ENCODE measurements at regions not wholly inside any gene's neighbourhood (a gene's known extent, or its start where the extent isn't known, plus 50 kb on each side); places are given as distances from the start of the nearest gene placed in this dataset.

DNA sequence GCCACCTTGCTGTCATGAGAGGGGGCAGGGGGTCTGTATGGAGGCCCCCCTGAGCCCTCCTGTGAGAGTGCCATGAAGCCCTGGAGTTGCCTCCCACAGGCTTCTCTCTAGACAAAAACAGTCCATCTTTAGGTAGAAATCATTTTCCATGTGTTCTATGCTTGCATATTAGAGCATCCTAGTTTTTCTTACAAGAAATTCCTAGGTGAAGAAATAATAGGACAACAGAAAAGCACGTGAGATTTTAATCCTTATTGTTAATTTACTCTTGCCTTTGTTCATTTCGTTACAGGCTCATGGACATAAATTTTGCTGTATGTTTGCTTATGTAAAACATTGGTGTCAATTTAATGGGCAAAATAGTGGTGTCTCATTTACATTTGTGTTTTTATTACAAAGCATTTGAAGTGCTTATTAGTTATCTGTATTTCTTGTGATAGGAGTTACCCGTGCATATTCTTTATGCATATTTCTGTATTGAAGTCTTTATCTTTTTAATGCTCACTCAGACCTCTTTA, 336.9 kb upstream of the RAB6C start:
- no peak overlapping the region for H3K27ac Mint-ChIP-seq
- no peaks in the 10 kb centered on the region for H3K9me3 Mint-ChIP-seq
- no peaks in the 10 kb centered on the region for H3K4me1 Mint-ChIP-seq
- TF ChIP-seq, protein P1, sequence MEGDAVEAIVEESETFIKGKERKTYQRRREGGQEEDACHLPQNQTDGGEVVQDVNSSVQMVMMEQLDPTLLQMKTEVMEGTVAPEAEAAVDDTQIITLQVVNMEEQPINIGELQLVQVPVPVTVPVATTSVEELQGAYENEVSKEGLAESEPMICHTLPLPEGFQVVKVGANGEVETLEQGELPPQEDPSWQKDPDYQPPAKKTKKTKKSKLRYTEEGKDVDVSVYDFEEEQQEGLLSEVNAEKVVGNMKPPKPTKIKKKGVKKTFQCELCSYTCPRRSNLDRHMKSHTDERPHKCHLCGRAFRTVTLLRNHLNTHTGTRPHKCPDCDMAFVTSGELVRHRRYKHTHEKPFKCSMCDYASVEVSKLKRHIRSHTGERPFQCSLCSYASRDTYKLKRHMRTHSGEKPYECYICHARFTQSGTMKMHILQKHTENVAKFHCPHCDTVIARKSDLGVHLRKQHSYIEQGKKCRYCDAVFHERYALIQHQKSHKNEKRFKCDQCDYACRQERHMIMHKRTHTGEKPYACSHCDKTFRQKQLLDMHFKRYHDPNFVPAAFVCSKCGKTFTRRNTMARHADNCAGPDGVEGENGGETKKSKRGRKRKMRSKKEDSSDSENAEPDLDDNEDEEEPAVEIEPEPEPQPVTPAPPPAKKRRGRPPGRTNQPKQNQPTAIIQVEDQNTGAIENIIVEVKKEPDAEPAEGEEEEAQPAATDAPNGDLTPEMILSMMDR (IDR thresholded peaks at IDR 0.05; ENCODE audit: unreplicated experiment in 3 of 3): no peak
- peaks cover 5% of the 10 kb centered on the region for H3K27me3 Mint-ChIP-seq (ENCODE audit: low read depth)
- H3K4me3 Mint-ChIP-seq: no peak overlapping the region
- no peaks in the 10 kb centered on the region for H3K36me3 Mint-ChIP-seq (ENCODE audit: low read depth)

- no peaks in the 10 kb centered on the region for H3K9me3 Mint-ChIP-seq
- H3K27me3 Mint-ChIP-seq (ENCODE audit: low read depth): peaks cover 5% of the 10 kb centered on the region
- no peak overlapping the region for H3K4me3 Mint-ChIP-seq
- H3K4me1 Mint-ChIP-seq: no peaks in the 10 kb centered on the region
- H3K36me3 Mint-ChIP-seq (ENCODE audit: low read depth): no peaks in the 10 kb centered on the region
- no peak overlapping the region for H3K27ac Mint-ChIP-seq
- TF ChIP-seq, protein P1 (IDR thresholded peaks at IDR 0.05; ENCODE audit: unreplicated experiment in 3 of 3): no peak
Observed at GRCh38 chr2:129645335-129645734, 334.1 kb upstream of the RAB6C start.

- Mint-ChIP-seq H3K36me3 (ENCODE audit: low read depth) (no peaks in the 10 kb centered on the region), H3K27me3 (ENCODE audit: low read depth) (peaks cover 5% of the 10 kb centered on the region), H3K27ac (no peak overlapping the region), H3K9me3 (no peaks in the 10 kb centered on the region), H3K4me1 (no peaks in the 10 kb centered on the region), H3K4me3 (no peak overlapping the region)
- TF ChIP-seq, protein P1 (IDR thresholded peaks at IDR 0.05; ENCODE audit: unreplicated experiment in 3 of 3): no peak
Observed at GRCh38 chr2:129646107-129646506, 333.4 kb upstream of the RAB6C start.

- Mint-ChIP-seq H3K27me3 (ENCODE audit: low read depth) (peaks cover 11% of the 10 kb centered on the region), H3K27ac (no peak overlapping the region), H3K4me1 (peaks cover 21% of the 10 kb centered on the region), H3K4me3 (no peak overlapping the region), H3K36me3 (ENCODE audit: low read depth) (no peaks in the 10 kb centered on the region), H3K9me3 (no peaks in the 10 kb centered on the region)
- TF ChIP-seq, protein P1 (IDR thresholded peaks at IDR 0.05; ENCODE audit: unreplicated experiment in 3 of 3): no peak
Observed at GRCh38 chr2:129653246-129653645, 326.2 kb upstream of the RAB6C start.

DNA sequence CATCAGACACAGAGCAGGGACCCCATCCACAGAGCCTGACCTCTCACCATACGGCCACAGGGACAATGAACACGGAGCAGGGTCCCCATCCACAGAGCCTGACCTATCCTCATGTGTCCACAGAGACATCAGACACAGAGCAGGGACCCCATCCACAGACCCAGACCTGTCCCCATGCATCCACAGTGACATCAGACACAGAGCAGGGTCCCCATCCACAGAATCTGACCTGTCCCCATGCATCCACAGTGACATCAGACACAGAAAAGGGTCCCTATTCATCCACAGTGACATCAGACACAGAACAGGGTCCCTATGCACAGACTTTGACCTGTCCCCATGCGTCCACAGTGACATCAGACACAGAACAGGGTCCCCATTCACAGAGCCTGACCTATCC, 325.1 kb upstream of the RAB6C start:
- Mint-ChIP-seq H3K27ac (no peak overlapping the region), H3K36me3 (ENCODE audit: low read depth) (no peaks in the 10 kb centered on the region), H3K4me3 (no peak overlapping the region), H3K27me3 (ENCODE audit: low read depth) (peaks cover 11% of the 10 kb centered on the region), H3K4me1 (peaks cover 21% of the 10 kb centered on the region), H3K9me3 (peaks cover 4% of the 10 kb centered on the region)
- TF ChIP-seq, protein P1 (IDR thresholded peaks at IDR 0.05; ENCODE audit: unreplicated experiment in 3 of 3): no peak

DNA sequence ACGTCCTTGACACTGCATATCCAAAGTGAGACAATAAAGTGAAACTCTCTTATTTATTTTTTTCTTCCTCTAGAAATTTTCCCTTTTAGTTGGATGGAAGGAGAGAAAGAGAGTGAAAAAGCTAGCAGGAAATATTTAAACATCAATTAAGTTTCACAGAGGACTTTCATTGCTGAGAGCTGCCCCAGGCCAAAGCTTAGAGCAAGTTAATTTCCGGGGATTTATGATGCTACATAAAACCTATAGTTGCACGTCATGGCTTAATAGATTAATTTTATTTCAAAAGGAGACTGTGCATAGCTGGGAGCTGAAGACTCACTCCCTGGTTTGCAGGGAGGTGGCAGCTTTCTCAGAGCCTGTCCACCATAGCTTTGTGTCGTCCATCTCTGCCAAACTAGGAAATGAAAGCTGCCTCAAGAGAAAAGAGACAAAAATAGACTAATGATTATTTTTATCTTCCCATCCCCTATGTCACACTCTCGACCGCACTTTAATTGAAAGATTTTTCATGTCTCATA, 323.3 kb upstream of the RAB6C start:
- Mint-ChIP-seq H3K27me3 (ENCODE audit: low read depth) (peaks cover 6% of the 10 kb centered on the region), H3K9me3 (peaks cover 8% of the 10 kb centered on the region), H3K4me3 (no peak overlapping the region), H3K36me3 (ENCODE audit: low read depth) (no peaks in the 10 kb centered on the region), H3K4me1 (peaks cover 21% of the 10 kb centered on the region), H3K27ac (peak overlapping the region; percentile 28 to 61 (median 48))
- TF ChIP-seq, protein P1 (IDR thresholded peaks at IDR 0.05; ENCODE audit: unreplicated experiment in 3 of 3): no peak

Measured in nephron (organoid).